22Rv1 (cell line): ENCODE measurements at regions not wholly inside any gene's neighbourhood (a gene's known extent, or its start where the extent isn't known, plus 50 kb on each side); places are given as distances from the start of the nearest gene placed in this dataset.

Experiments
- H3K27ac ChIP-seq: fragments of 450-650 bp; 2 replicates; pipeline ENCODE4 v1.5.1; 2017
- CTCF ChIP-seq: fragments of 450-650 bp; IDR thresholded peaks from 2 replicates; pipeline ENCODE4 v1.5.1; 2017; ENCODE audit warnings: mild to moderate bottlenecking
- ZFX ChIP-seq: fragments of 450-650 bp; IDR thresholded peaks from 2 replicates; pipeline ENCODE4 v1.6.1; 2017; ENCODE audit warnings: antibody characterized with exemption, borderline replicate concordance

DNA sequence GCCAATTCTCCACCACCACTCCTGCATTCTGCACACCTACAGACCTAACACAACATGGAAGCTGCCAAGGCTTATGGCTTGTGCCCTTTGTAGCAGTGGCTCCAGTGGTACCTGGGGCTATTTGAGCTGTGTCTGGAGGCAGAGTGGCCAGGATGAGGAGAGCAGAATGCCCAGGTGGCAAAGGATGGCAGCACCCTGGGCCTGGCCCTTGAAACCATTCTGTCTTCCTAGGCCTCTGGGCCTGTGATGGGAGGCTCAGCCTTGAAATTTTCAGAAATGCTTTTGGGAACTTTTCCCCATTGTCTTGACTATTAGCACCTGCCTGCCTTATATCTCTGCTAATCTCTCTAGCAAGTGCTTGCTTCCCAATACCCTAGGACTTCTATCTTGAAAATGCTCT lies 241.7 kb downstream of the TMEM167A start:
- H3K27ac ChIP-seq, result no peak overlapping the region
- TF ChIP-seq CTCF (no peak), ZFX (no peak)

DNA sequence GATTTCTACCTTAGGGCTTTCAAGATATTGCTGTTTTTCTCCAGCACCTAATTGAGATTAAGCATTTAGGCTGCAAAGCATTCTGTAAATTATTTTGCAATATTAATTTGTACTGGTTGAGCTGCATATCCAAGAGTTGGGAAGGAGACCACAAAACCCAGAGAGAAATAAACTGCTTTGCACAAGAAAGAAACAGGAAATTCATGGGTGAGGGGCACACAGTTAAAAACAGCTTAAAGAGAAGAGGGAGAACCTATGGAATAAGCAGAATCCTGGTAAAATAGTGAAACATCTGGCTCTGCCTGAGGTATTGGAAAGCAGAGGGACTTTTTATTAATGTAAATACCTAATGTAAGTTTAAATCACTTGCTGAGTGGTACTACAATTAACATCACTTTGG lies 243.0 kb downstream of the TMEM167A start:
- TF ChIP-seq CTCF, result no peak
- TF ChIP-seq ZFX, result no peak
- H3K27ac ChIP-seq, result no peak overlapping the region

DNA sequence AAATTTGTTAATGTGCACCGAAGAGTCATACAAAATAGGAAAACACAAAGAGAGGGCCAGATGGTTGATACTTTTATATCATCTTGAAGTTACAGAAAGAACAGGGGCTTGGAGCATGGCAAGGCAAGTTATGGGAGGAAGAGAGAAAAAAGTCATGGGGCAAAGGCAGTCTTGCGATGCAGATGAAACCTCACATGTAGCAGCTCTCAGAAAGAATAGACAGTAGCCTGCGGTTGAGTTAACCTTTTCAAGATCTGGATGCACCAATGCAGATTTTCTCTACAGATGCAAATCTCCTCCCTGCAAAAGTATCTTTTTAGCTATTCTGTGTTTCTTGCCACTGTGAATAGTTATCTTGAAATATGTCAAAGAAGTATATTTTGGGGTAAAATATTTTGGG lies 243.9 kb downstream of the TMEM167A start:
- H3K27ac ChIP-seq, result no peak overlapping the region
- TF ChIP-seq ZFX (no peak), CTCF (no peak)

DNA sequence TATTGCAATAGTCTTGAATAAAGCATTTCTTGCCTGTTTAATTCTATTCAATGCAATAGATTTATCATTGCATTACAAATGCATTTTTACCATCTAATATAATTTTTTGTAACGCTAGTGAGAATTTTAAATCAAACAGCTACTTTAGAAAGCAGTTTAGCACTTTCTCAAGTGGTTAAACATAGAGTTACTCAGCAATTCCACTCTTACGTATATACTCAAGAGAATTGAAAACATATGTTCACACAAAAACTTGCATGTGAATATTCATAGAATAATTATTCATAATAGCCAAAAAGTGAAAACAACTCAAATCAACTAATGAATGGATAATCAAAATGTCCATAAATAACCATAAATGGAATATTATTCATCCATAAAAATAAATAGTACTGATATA lies 244.7 kb downstream of the TMEM167A start:
- TF ChIP-seq CTCF, result no peak
- no peak for TF ChIP-seq ZFX
- no peak overlapping the region for H3K27ac ChIP-seq

DNA sequence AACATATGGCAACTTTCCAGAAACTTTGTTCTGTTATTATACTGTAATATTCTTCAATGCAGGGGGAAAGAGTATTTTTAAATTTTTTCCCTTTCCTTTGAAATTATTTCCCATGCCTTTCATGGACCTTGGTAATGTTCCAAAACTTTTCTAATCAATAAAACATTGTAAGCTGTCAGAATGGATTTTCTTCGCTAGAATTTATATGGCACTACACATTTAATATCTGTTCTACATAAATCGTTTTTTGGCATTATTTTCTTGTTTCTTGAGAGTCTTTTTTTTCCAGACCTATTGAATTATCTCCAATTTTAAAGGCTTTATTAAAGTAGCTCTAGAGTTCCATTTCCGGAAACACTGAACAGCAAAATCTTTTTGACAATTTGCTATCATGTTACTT lies 249.0 kb downstream of the TMEM167A start:
- TF ChIP-seq CTCF, result no peak
- TF ChIP-seq ZFX, result no peak
- no peak overlapping the region for H3K27ac ChIP-seq

- TF ChIP-seq ZFX, result no peak
- TF ChIP-seq CTCF, result no peak
- no peak overlapping the region for H3K27ac ChIP-seq
Measured at GRCh38 chr5:82827651-82828050, 249.5 kb downstream of the TMEM167A start.

DNA sequence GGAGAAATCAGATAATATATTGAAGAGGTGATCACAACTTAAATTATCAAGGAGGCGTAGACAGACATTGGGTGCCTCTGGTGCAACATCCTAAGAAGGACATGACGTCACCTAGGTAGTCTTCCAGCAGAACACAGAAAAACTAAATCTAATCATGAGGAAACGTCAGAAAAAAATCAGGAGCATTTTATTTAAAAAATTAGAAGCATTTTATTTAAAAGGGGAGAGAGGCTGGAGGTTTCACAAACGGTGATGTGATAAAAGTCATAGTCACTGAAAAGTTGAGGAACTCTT lies 254.6 kb downstream of the TMEM167A start:
- TF ChIP-seq ZFX (no peak), CTCF (no peak)
- no peak overlapping the region for H3K27ac ChIP-seq
